ENCODE measurements at regions not wholly inside any gene's neighbourhood (a gene's known extent, or its start where the extent isn't known, plus 50 kb on each side); places are given as distances from the start of the nearest gene placed in this dataset.
A peak's percentile ranks its signal among the peaks of the same experiment; 100 is the strongest.

- Histone ChIP-seq H3K14ac (ENCODE audit: low read length) (no peak overlapping the region), H2BK12ac (ENCODE audit: low read length) (no peak overlapping the region), H3K27me3 (ENCODE audit: control insufficient read depth in 3 of 3, insufficient read depth in 3 of 3, low read depth in 1 of 3, low read length in 3 of 3) (peaks cover 0 to 12% (median 0%) of the 10 kb centered on the region in 3 experiments), H4K91ac (ENCODE audit: low read depth, low read length, poor library complexity) (no peak overlapping the region), H2BK120ac (ENCODE audit: low read depth, low read length) (no peak overlapping the region), H3K9ac (ENCODE audit: low read depth, low read length, poor library complexity) (no peak overlapping the region), H2BK5ac (ENCODE audit: low read length) (no peak overlapping the region), H3K23ac (ENCODE audit: low read depth, low read length, poor library complexity) (no peak overlapping the region), H3K9me3 (replicated peaks in 1 of 2; ENCODE audit: control insufficient read depth in 2 of 2, insufficient read depth in 1 of 2, low read depth in 1 of 2, low read length in 2 of 2) (no peaks in the 10 kb centered on the region), H3K79me1 (ENCODE audit: low read depth, low read length) (no peaks in the 10 kb centered on the region), H4K8ac (ENCODE audit: low read depth, low read length) (no peak overlapping the region), H3K4me3 (ENCODE audit: low read length in 2 of 2) (no peak overlapping the region), H3K4ac (ENCODE audit: low read length) (no peak overlapping the region), H3K4me2 (ENCODE audit: insufficient read depth, low read length, poor library complexity, severe bottlenecking) (no peak overlapping the region), H2AK5ac (ENCODE audit: low read depth, low read length) (no peak overlapping the region), H3K18ac (ENCODE audit: low read length) (no peak overlapping the region), H3K4me1 (ENCODE audit: control insufficient read depth in 2 of 2, insufficient read depth in 1 of 2, low read depth in 1 of 2, low read length in 2 of 2) (peaks cover 0 to 3% of the 10 kb centered on the region in 2 donors), H2AFZ (ENCODE audit: low read length) (no peak overlapping the region), H3K36me3 (replicated peaks in 1 of 2; ENCODE audit: control insufficient read depth in 2 of 2, insufficient read depth in 2 of 2, low read length in 2 of 2) (no peaks in the 10 kb centered on the region), H2BK15ac (ENCODE audit: low read length) (no peak overlapping the region), H3K27ac (replicated peaks; ENCODE audit: low read length) (no peak overlapping the region)
- DNase-seq (ENCODE audit: low spot score) = no peak
- WGBS, 2 donors (ENCODE audit: extremely low coverage in 2 of 2, insufficient read length in 2 of 2, insufficient replicate concordance in 1 of 2) = no CpG with 5 or more reads among the region's 8 CpGs
These were observed 115.3 kb upstream of the CPSF6 start for GRCh38 chr12:69123919-69124638.

- H2BK120ac ChIP-seq (ENCODE audit: low read depth, low read length) = no peak overlapping the region
These were observed 110.4 kb upstream of the CPSF6 start for GRCh38 chr12:69129017-69129416.

GRCh38 chr12:69129564-69129963 is 109.8 kb upstream of the CPSF6 start:
- no CpG with 5 or more reads among the region's 4 CpGs for WGBS, 2 donors (ENCODE audit: extremely low coverage in 2 of 2, insufficient read length in 2 of 2, insufficient replicate concordance in 1 of 2)
- no peak for DNase-seq (ENCODE audit: low spot score)
- no peaks in the 10 kb centered on the region for H3K9me3 ChIP-seq (replicated peaks in 1 of 2; ENCODE audit: control insufficient read depth in 2 of 2, insufficient read depth in 1 of 2, low read depth in 1 of 2, low read length in 2 of 2)

More at GRCh38 chr12:69129017-69129416, 110.4 kb upstream of the CPSF6 start:
- no peak overlapping the region for H3K23ac ChIP-seq (ENCODE audit: low read depth, low read length, poor library complexity)
- H3K27ac ChIP-seq (replicated peaks; ENCODE audit: low read length) = no peak overlapping the region
- no peak overlapping the region for H2BK15ac ChIP-seq (ENCODE audit: low read length)
- DNase-seq (ENCODE audit: low spot score) = no peak
- H3K9ac ChIP-seq (ENCODE audit: low read depth, low read length, poor library complexity) = no peak overlapping the region
- H3K4ac ChIP-seq (ENCODE audit: low read length) = no peak overlapping the region
- WGBS, 2 donors (ENCODE audit: extremely low coverage in 2 of 2, insufficient read length in 2 of 2, insufficient replicate concordance in 1 of 2) = no CpG with 5 or more reads among the region's 1 CpG
- no peak overlapping the region for H3K18ac ChIP-seq (ENCODE audit: low read length)
- no peak overlapping the region for H2AK5ac ChIP-seq (ENCODE audit: low read depth, low read length)
- H3K36me3 ChIP-seq (replicated peaks in 1 of 2; ENCODE audit: control insufficient read depth in 2 of 2, insufficient read depth in 2 of 2, low read length in 2 of 2) = no peaks in the 10 kb centered on the region
- no peak overlapping the region for H4K91ac ChIP-seq (ENCODE audit: low read depth, low read length, poor library complexity)
- H3K9me3 ChIP-seq (replicated peaks in 1 of 2; ENCODE audit: control insufficient read depth in 2 of 2, insufficient read depth in 1 of 2, low read depth in 1 of 2, low read length in 2 of 2) = no peaks in the 10 kb centered on the region
- H3K27me3 ChIP-seq (ENCODE audit: control insufficient read depth in 3 of 3, insufficient read depth in 3 of 3, low read depth in 1 of 3, low read length in 3 of 3) = peaks cover 0 to 3% (median 0%) of the 10 kb centered on the region in 3 experiments
- no peak overlapping the region for H3K4me2 ChIP-seq (ENCODE audit: insufficient read depth, low read length, poor library complexity, severe bottlenecking)
- no peaks in the 10 kb centered on the region for H3K79me1 ChIP-seq (ENCODE audit: low read depth, low read length)
- peaks cover 2 to 6% of the 10 kb centered on the region in 2 donors for H3K4me1 ChIP-seq (ENCODE audit: control insufficient read depth in 2 of 2, insufficient read depth in 1 of 2, low read depth in 1 of 2, low read length in 2 of 2)
- H2BK5ac ChIP-seq (ENCODE audit: low read length) = no peak overlapping the region
- no peak overlapping the region for H2BK12ac ChIP-seq (ENCODE audit: low read length)
- no peak overlapping the region for H2AFZ ChIP-seq (ENCODE audit: low read length)
- no peak overlapping the region for H4K8ac ChIP-seq (ENCODE audit: low read depth, low read length)
- no peak overlapping the region for H3K14ac ChIP-seq (ENCODE audit: low read length)
- no peak overlapping the region for H3K4me3 ChIP-seq (ENCODE audit: low read length in 2 of 2)

GRCh38 chr12:69130064-69130463 is 109.3 kb upstream of the CPSF6 start:
- no peak overlapping the region for H2BK5ac ChIP-seq (ENCODE audit: low read length)
- H4K91ac ChIP-seq (ENCODE audit: low read depth, low read length, poor library complexity) = no peak overlapping the region
- H4K8ac ChIP-seq (ENCODE audit: low read depth, low read length) = no peak overlapping the region
- H3K18ac ChIP-seq (ENCODE audit: low read length) = no peak overlapping the region
- no peak overlapping the region for H2AK5ac ChIP-seq (ENCODE audit: low read depth, low read length)
- no peak overlapping the region for H3K4me2 ChIP-seq (ENCODE audit: insufficient read depth, low read length, poor library complexity, severe bottlenecking)
- no peak overlapping the region for H3K27ac ChIP-seq (replicated peaks; ENCODE audit: low read length)
- no peak overlapping the region for H3K14ac ChIP-seq (ENCODE audit: low read length)
- H3K36me3 ChIP-seq (replicated peaks in 1 of 2; ENCODE audit: control insufficient read depth in 2 of 2, insufficient read depth in 2 of 2, low read length in 2 of 2) = no peaks in the 10 kb centered on the region
- H3K9me3 ChIP-seq (replicated peaks in 1 of 2; ENCODE audit: control insufficient read depth in 2 of 2, insufficient read depth in 1 of 2, low read depth in 1 of 2, low read length in 2 of 2) = no peaks in the 10 kb centered on the region
- no peak overlapping the region for H2BK12ac ChIP-seq (ENCODE audit: low read length)
- H3K23ac ChIP-seq (ENCODE audit: low read depth, low read length, poor library complexity) = no peak overlapping the region
- H2BK15ac ChIP-seq (ENCODE audit: low read length) = no peak overlapping the region
- no peak overlapping the region for H2AFZ ChIP-seq (ENCODE audit: low read length)
- no peak for DNase-seq (ENCODE audit: low spot score)
- no peak overlapping the region for H3K4ac ChIP-seq (ENCODE audit: low read length)
- peaks cover 2 to 6% of the 10 kb centered on the region in 2 donors for H3K4me1 ChIP-seq (ENCODE audit: control insufficient read depth in 2 of 2, insufficient read depth in 1 of 2, low read depth in 1 of 2, low read length in 2 of 2)
- H3K27me3 ChIP-seq (ENCODE audit: control insufficient read depth in 3 of 3, insufficient read depth in 3 of 3, low read depth in 1 of 3, low read length in 3 of 3) = peaks cover 0 to 3% (median 0%) of the 10 kb centered on the region in 3 experiments
- no peak overlapping the region for H3K4me3 ChIP-seq (ENCODE audit: low read length in 2 of 2)
- H2BK120ac ChIP-seq (ENCODE audit: low read depth, low read length) = no peak overlapping the region
- H3K79me1 ChIP-seq (ENCODE audit: low read depth, low read length) = no peaks in the 10 kb centered on the region
- no peak overlapping the region for H3K9ac ChIP-seq (ENCODE audit: low read depth, low read length, poor library complexity)

More at GRCh38 chr12:69129564-69129963, 109.8 kb upstream of the CPSF6 start:
- Histone ChIP-seq H3K23ac (ENCODE audit: low read depth, low read length, poor library complexity) (no peak overlapping the region), H2BK12ac (ENCODE audit: low read length) (no peak overlapping the region), H2AFZ (ENCODE audit: low read length) (no peak overlapping the region), H3K18ac (ENCODE audit: low read length) (no peak overlapping the region), H4K91ac (ENCODE audit: low read depth, low read length, poor library complexity) (no peak overlapping the region), H3K4ac (ENCODE audit: low read length) (no peak overlapping the region), H3K79me1 (ENCODE audit: low read depth, low read length) (no peaks in the 10 kb centered on the region), H3K4me2 (ENCODE audit: insufficient read depth, low read length, poor library complexity, severe bottlenecking) (no peak overlapping the region), H3K4me1 (ENCODE audit: control insufficient read depth in 2 of 2, insufficient read depth in 1 of 2, low read depth in 1 of 2, low read length in 2 of 2) (peaks cover 2 to 6% of the 10 kb centered on the region in 2 donors), H3K36me3 (replicated peaks in 1 of 2; ENCODE audit: control insufficient read depth in 2 of 2, insufficient read depth in 2 of 2, low read length in 2 of 2) (no peaks in the 10 kb centered on the region), H2BK5ac (ENCODE audit: low read length) (no peak overlapping the region), H3K9ac (ENCODE audit: low read depth, low read length, poor library complexity) (no peak overlapping the region), H2AK5ac (ENCODE audit: low read depth, low read length) (no peak overlapping the region), H3K27me3 (ENCODE audit: control insufficient read depth in 3 of 3, insufficient read depth in 3 of 3, low read depth in 1 of 3, low read length in 3 of 3) (peaks cover 0 to 3% (median 0%) of the 10 kb centered on the region in 3 experiments), H2BK120ac (ENCODE audit: low read depth, low read length) (no peak overlapping the region), H4K8ac (ENCODE audit: low read depth, low read length) (no peak overlapping the region), H2BK15ac (ENCODE audit: low read length) (no peak overlapping the region), H3K27ac (replicated peaks; ENCODE audit: low read length) (peak overlapping the region; percentile 48), H3K4me3 (ENCODE audit: low read length in 2 of 2) (no peak overlapping the region), H3K14ac (ENCODE audit: low read length) (no peak overlapping the region)
